ENCODE measurements at regions not wholly inside any gene's neighbourhood (a gene's known extent, or its start where the extent isn't known, plus 50 kb on each side); places are given as distances from the start of the nearest gene placed in this dataset.

- Mint-ChIP-seq H3K27me3 (ENCODE audit: low read depth) (no peaks in the 10 kb centered on the region), H3K36me3 (ENCODE audit: insufficient read depth in 2 of 2) (no peaks in the 10 kb centered on the region), H3K27ac (no peak overlapping the region), H3K4me3 (no peak overlapping the region), H3K4me1 (ENCODE audit: low read depth) (no peaks in the 10 kb centered on the region), H3K9me3 (peaks cover 2 to 3% of the 10 kb centered on the region in 2 donors)
- DNase-seq = no peak
- no peak for ATAC-seq (replicated peaks in 1 of 2)
Measured at GRCh38 chr3:99016452-99016851, 115.0 kb upstream of the DCBLD2 start.

DNA sequence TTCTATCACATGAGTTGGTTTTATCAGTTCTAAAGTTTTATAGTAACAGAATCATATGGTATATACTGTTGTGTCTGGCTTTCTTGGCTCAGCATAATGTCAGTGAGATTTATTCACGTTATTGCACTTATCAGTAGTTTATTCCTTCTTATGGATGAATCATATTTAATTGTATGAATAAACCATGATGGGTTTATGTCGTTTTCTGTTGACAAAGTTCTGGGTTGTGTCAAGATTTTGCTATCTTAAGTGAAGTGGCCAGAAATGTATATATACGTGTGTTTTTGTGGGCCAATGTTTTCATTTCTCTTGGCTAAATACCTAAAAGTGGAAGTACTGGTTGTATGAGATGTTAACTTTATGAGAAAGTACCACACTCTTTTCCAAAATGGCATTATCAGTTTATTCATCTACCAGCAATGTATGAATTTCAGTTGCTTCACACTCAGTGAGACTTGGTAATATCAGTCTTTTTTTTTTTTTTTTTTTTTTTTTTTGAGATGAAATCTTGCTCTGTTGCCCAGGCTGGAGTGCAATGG is 112.4 kb upstream of the DCBLD2 start:
- no peaks in the 10 kb centered on the region for H3K27me3 Mint-ChIP-seq (ENCODE audit: low read depth)
- peaks cover 2 to 5% of the 10 kb centered on the region in 2 donors for H3K9me3 Mint-ChIP-seq
- no peaks in the 10 kb centered on the region for H3K4me1 Mint-ChIP-seq (ENCODE audit: low read depth)
- ATAC-seq (replicated peaks in 1 of 2) (no peak), DNase-seq (no peak)
- no peak overlapping the region for H3K27ac Mint-ChIP-seq
- no peaks in the 10 kb centered on the region for H3K36me3 Mint-ChIP-seq (ENCODE audit: insufficient read depth in 2 of 2)
- H3K4me3 Mint-ChIP-seq = no peak overlapping the region

DNA sequence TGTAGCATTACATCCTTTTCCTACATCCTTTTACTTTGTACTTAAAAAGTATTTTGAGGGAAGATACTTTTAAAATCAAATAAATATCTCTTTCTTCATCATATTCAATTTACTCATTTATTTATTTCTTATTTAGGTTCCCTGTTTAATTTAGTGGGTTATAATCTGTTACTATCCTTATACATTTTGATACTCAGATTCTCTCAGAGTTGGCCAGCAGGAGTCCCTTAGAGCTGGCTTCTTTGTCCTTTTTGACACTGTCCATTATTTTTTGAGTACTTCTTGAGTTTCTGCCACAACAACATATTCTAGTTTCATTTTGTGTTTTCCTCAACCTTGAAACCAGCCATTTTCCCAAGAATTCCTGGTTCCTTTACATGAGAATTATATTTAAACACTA is 111.6 kb upstream of the DCBLD2 start:
- no peaks in the 10 kb centered on the region for H3K36me3 Mint-ChIP-seq (ENCODE audit: insufficient read depth in 2 of 2)
- no peak overlapping the region for H3K27ac Mint-ChIP-seq
- H3K4me3 Mint-ChIP-seq = no peak overlapping the region
- H3K9me3 Mint-ChIP-seq = peaks cover 2 to 5% of the 10 kb centered on the region in 2 donors
- ATAC-seq (replicated peaks in 1 of 2) (no peak), DNase-seq (no peak)
- H3K4me1 Mint-ChIP-seq (ENCODE audit: low read depth) = no peaks in the 10 kb centered on the region
- peaks cover 4% of the 10 kb centered on the region for H3K27me3 Mint-ChIP-seq (ENCODE audit: low read depth)

- Mint-ChIP-seq H3K4me3 (no peak overlapping the region), H3K4me1 (ENCODE audit: low read depth) (no peaks in the 10 kb centered on the region), H3K27me3 (ENCODE audit: low read depth) (peaks cover 4% of the 10 kb centered on the region), H3K36me3 (ENCODE audit: insufficient read depth in 2 of 2) (no peaks in the 10 kb centered on the region), H3K9me3 (peaks cover 2 to 5% of the 10 kb centered on the region in 2 donors), H3K27ac (no peak overlapping the region)
- no peak for DNase-seq
- no peak for ATAC-seq (replicated peaks in 1 of 2)
Measured at GRCh38 chr3:99012051-99012450, 110.6 kb upstream of the DCBLD2 start.

GRCh38 chr3:99009851-99010250 is 108.4 kb upstream of the DCBLD2 start:
- ATAC-seq (replicated peaks in 1 of 2) = no peak
- H3K36me3 Mint-ChIP-seq (ENCODE audit: insufficient read depth in 2 of 2) = no peaks in the 10 kb centered on the region
- no peak overlapping the region for H3K4me3 Mint-ChIP-seq
- H3K9me3 Mint-ChIP-seq = peaks cover 0 to 2% of the 10 kb centered on the region in 2 donors
- no peaks in the 10 kb centered on the region for H3K4me1 Mint-ChIP-seq (ENCODE audit: low read depth)
- H3K27ac Mint-ChIP-seq = no peak overlapping the region
- peaks cover 4% of the 10 kb centered on the region for H3K27me3 Mint-ChIP-seq (ENCODE audit: low read depth)
- DNase-seq = no peak

GRCh38 chr3:99006686-99007085 is 105.2 kb upstream of the DCBLD2 start:
- Mint-ChIP-seq H3K4me1 (ENCODE audit: low read depth) (no peaks in the 10 kb centered on the region), H3K27ac (no peak overlapping the region), H3K36me3 (ENCODE audit: insufficient read depth in 2 of 2) (no peaks in the 10 kb centered on the region), H3K4me3 (no peak overlapping the region), H3K9me3 (peaks cover 0 to 2% of the 10 kb centered on the region in 2 donors), H3K27me3 (ENCODE audit: low read depth) (peaks cover 4% of the 10 kb centered on the region)
- DNase-seq (no peak), ATAC-seq (replicated peaks in 1 of 2) (no peak)

GRCh38 chr3:98999675-99000074 is 98.2 kb upstream of the DCBLD2 start:
- peaks cover 0 to 2% of the 10 kb centered on the region in 2 donors for H3K9me3 Mint-ChIP-seq
- H3K27ac Mint-ChIP-seq = no peak overlapping the region
- H3K4me1 Mint-ChIP-seq (ENCODE audit: low read depth) = no peaks in the 10 kb centered on the region
- H3K36me3 Mint-ChIP-seq (ENCODE audit: insufficient read depth in 2 of 2) = no peaks in the 10 kb centered on the region
- no peak overlapping the region for H3K4me3 Mint-ChIP-seq
- ATAC-seq (replicated peaks in 1 of 2) (no peak), DNase-seq (no peak)
- H3K27me3 Mint-ChIP-seq (ENCODE audit: low read depth) = peaks cover 12% of the 10 kb centered on the region

GRCh38 chr3:98994128-98994762 is 92.8 kb upstream of the DCBLD2 start:
- Mint-ChIP-seq H3K27me3 (ENCODE audit: low read depth) (peaks cover 14% of the 10 kb centered on the region), H3K4me1 (ENCODE audit: low read depth) (no peaks in the 10 kb centered on the region), H3K36me3 (ENCODE audit: insufficient read depth in 2 of 2) (no peaks in the 10 kb centered on the region), H3K27ac (no peak overlapping the region), H3K4me3 (no peak overlapping the region), H3K9me3 (peaks cover 0 to 3% of the 10 kb centered on the region in 2 donors)
- ATAC-seq (replicated peaks in 1 of 2) (no peak), DNase-seq (no peak)

DNA sequence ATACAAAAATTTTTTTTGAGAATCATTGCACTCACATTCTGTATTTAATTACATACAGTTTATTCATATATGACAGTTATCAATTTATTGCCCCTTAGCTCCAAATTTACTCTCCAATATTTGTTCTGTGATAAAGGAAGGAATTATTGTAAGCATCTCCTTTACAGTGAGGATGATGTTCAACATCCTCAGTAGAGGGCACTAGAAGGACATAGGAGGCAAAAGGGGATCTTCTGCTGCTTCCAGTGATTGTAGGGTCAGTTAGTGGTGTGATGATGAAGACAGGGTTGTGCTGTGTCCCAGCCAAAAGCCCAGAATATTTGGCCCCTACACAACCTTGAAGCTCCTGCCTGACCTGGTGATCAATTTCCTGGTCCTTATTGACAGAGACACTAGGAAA is 89.9 kb upstream of the DCBLD2 start:
- H3K9me3 Mint-ChIP-seq = peaks cover 0 to 3% of the 10 kb centered on the region in 2 donors
- DNase-seq = no peak
- ATAC-seq (replicated peaks in 1 of 2) = no peak
- H3K4me3 Mint-ChIP-seq = no peak overlapping the region
- peaks cover 8% of the 10 kb centered on the region for H3K27me3 Mint-ChIP-seq (ENCODE audit: low read depth)
- no peaks in the 10 kb centered on the region for H3K36me3 Mint-ChIP-seq (ENCODE audit: insufficient read depth in 2 of 2)
- no peak overlapping the region for H3K27ac Mint-ChIP-seq
- no peaks in the 10 kb centered on the region for H3K4me1 Mint-ChIP-seq (ENCODE audit: low read depth)

DNA sequence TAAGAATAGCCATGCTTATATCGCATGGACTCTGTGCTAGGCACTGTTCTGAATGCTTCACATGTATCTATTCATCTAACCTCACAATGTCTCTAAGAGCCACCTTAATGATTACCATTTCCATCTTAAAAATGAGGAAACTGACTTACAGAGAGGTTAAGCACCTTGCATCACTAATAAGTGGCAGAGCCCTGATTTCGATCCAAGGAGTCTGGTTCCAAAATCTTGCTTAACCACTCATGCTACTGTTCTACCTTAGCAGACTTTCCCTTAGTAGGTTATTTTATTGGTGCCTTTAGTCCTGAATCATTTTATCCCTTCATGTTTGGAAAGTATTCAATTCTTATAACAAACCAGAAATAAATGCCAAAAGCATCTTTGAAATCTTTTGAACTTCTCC is 89.2 kb upstream of the DCBLD2 start:
- DNase-seq (no peak), ATAC-seq (replicated peaks in 1 of 2) (no peak)
- Mint-ChIP-seq H3K4me3 (no peak overlapping the region), H3K36me3 (ENCODE audit: insufficient read depth in 2 of 2) (no peaks in the 10 kb centered on the region), H3K9me3 (peaks cover 0 to 3% of the 10 kb centered on the region in 2 donors), H3K27ac (no peak overlapping the region), H3K4me1 (ENCODE audit: low read depth) (no peaks in the 10 kb centered on the region), H3K27me3 (ENCODE audit: low read depth) (peaks cover 8% of the 10 kb centered on the region)

GRCh38 chr3:98986073-98986472 is 84.6 kb upstream of the DCBLD2 start:
- H3K27me3 Mint-ChIP-seq (ENCODE audit: low read depth) = peaks cover 23% of the 10 kb centered on the region
- H3K4me1 Mint-ChIP-seq (ENCODE audit: low read depth) = peaks cover 2% of the 10 kb centered on the region
- H3K36me3 Mint-ChIP-seq (ENCODE audit: insufficient read depth in 2 of 2) = no peaks in the 10 kb centered on the region
- H3K4me3 Mint-ChIP-seq = no peak overlapping the region
- H3K27ac Mint-ChIP-seq = no peak overlapping the region
- ATAC-seq (replicated peaks in 1 of 2) (no peak), DNase-seq (no peak)
- H3K9me3 Mint-ChIP-seq = no peaks in the 10 kb centered on the region

DNA sequence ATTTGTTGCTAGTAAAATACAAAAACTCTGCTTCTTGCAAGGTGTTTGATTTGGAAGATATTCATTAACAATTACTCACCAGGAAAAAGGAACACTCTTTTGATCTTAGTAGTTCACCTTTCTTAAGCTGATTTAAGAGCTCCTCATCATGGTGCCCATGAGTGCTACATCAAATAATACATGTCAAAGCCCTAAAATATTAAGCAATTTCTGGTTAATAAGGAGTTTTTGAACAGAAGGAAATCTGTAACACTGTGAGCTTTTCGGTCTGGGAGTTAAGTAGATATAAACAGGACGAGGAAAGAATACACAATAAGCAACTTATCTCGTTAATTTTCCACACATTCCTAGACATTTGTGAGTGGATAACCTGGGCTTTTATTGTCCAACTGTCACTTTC is 83.9 kb upstream of the DCBLD2 start:
- Mint-ChIP-seq H3K36me3 (ENCODE audit: insufficient read depth in 2 of 2) (no peaks in the 10 kb centered on the region), H3K9me3 (no peaks in the 10 kb centered on the region), H3K4me3 (no peak overlapping the region), H3K27me3 (ENCODE audit: low read depth) (peaks cover 23% of the 10 kb centered on the region), H3K4me1 (ENCODE audit: low read depth) (peaks cover 7% of the 10 kb centered on the region), H3K27ac (no peak overlapping the region)
- ATAC-seq (replicated peaks in 1 of 2) (no peak), DNase-seq (no peak)

DNA sequence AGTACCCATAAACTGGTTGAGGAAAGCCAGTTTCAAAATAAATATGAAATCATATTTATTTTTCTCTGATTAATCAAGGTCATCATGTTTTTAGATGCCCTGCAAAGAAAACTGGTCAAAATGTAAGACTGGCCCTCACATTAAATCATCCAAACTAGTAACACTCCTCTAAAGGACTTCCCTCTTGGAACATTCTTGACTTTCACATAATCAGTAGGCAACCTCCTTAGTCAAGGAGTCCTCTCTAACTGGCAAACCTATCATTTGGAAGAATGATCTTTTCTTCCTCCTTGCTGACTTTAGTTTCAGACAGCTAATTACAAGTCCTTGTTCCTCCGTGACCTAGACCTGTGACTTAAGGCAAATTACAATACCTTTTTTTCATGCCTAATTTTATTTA is 82.5 kb upstream of the DCBLD2 start:
- Mint-ChIP-seq H3K4me1 (ENCODE audit: low read depth) (peaks cover 7% of the 10 kb centered on the region), H3K27ac (no peak overlapping the region)

DNA sequence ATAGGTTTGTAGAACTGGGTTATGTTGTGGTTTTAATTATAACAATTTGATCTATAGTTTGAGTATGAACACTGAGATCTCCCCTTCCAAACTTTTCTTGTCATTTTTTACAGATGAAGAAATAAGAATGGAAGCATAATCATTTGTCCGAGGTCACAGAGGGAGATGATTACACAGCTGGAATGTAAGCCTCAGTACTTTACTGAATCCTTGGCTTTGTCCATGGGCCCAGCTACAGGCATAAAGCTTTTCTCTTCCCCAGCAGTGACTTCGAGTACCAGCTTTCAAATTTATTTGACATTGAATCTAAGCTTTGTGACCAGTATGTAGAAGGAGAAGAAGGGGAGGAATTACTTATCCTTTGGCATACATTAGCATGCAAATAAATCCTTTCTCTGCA is 80.9 kb upstream of the DCBLD2 start:
- ATAC-seq (replicated peaks in 1 of 2) (no peak), DNase-seq (no peak)
- no peak overlapping the region for H3K27ac Mint-ChIP-seq
- no peaks in the 10 kb centered on the region for H3K36me3 Mint-ChIP-seq (ENCODE audit: insufficient read depth in 2 of 2)
- no peak overlapping the region for H3K4me3 Mint-ChIP-seq
- H3K4me1 Mint-ChIP-seq (ENCODE audit: low read depth) = peaks cover 16% of the 10 kb centered on the region
- peaks cover 38% of the 10 kb centered on the region for H3K27me3 Mint-ChIP-seq (ENCODE audit: low read depth)
- no peaks in the 10 kb centered on the region for H3K9me3 Mint-ChIP-seq

More for the DNA sequence above, 82.5 kb upstream of the DCBLD2 start:
- Mint-ChIP-seq H3K36me3 (ENCODE audit: insufficient read depth in 2 of 2) (no peaks in the 10 kb centered on the region), H3K27me3 (ENCODE audit: low read depth) (peaks cover 33% of the 10 kb centered on the region), H3K4me3 (no peak overlapping the region), H3K9me3 (no peaks in the 10 kb centered on the region)
- DNase-seq (no peak), ATAC-seq (replicated peaks in 1 of 2) (no peak)

Measured in activated T-cell treated with anti-CD3 and anti-CD28 coated beads, Interleukin-2, amount 50 U/mL, for 72 hours (primary cell).